ENCODE measurements at regions not wholly inside any gene's neighbourhood (a gene's known extent, or its start where the extent isn't known, plus 50 kb on each side); places are given as distances from the start of the nearest gene placed in this dataset.

GRCh38 chr3:162206648-162207047, 710.0 kb downstream of the OTOL1 start:
- no peak for ATAC-seq
- H3K4me3 ChIP-seq = no peak overlapping the region
- CTCF ChIA-PET = no interaction called here
- POLR2A ChIA-PET = no interaction called here
- H3K9me3 ChIP-seq = no peaks in the 10 kb centered on the region
- no peak for TF ChIP-seq RAD21 (conservative IDR thresholded peaks at IDR 0.05 in 1 of 2, IDR thresholded peaks at IDR 0.05 in 1 of 2)
- TF ChIP-seq PHF8 (IDR thresholded peaks at IDR 0.05; ENCODE audit: borderline replicate concordance, low read depth) = no peak
- TF ChIP-seq TP53 (CRISPR knock-in tag; IDR thresholded peaks at IDR 0.05) = no peak
- TF ChIP-seq REST (IDR thresholded peaks at IDR 0.05) = no peak
- TF ChIP-seq CEBPB (IDR thresholded peaks at IDR 0.05) = no peak
- no peak for TF ChIP-seq NPAS2 (CRISPR knock-in tag; IDR thresholded peaks at IDR 0.05; ENCODE audit: borderline replicate concordance)
- no peak for TF ChIP-seq ZFP36 (IDR thresholded peaks at IDR 0.05; ENCODE audit: borderline replicate concordance, partially characterized antibody)
- H3K4me2 ChIP-seq = no peak overlapping the region
- no peaks in the 10 kb centered on the region for H3K4me1 ChIP-seq
- WGBS (ENCODE audit: missing lambda C conversion rate) = 61% methylated on average over 1 of the region's 1 CpG
- no peak overlapping the region for H3K27ac ChIP-seq
- no peak for FAIRE-seq
- DNase-seq (ENCODE audit: low read depth in 1 of 2, low spot score in 1 of 2) = no peak

- FAIRE-seq (no peak), DNase-seq (ENCODE audit: low read depth in 1 of 2, low spot score in 1 of 2) (no peak), ATAC-seq (no peak)
- TF ChIP-seq POLR2AphosphoS2 (conservative IDR thresholded peaks at IDR 0.05; ENCODE audit: low read length) (no peak), JUN (IDR thresholded peaks at IDR 0.05) (no peak), KDM1A (IDR thresholded peaks at IDR 0.05; ENCODE audit: low read depth) (no peak), BCL3 (IDR thresholded peaks at IDR 0.05) (no peak), CTCF (IDR thresholded peaks at IDR 0.05) (no peak), CEBPB (IDR thresholded peaks at IDR 0.05) (no peak), HOXB5 (CRISPR knock-in tag; IDR thresholded peaks at IDR 0.05) (no peak), RCOR1 (IDR thresholded peaks at IDR 0.05; ENCODE audit: low read depth, low read length) (no peak), TP53 (CRISPR knock-in tag; IDR thresholded peaks at IDR 0.05) (no peak), ELK1 (IDR thresholded peaks at IDR 0.05; ENCODE audit: low read depth, low read length) (no peak), RARB (CRISPR knock-in tag; IDR thresholded peaks at IDR 0.05) (no peak), EP300 (IDR thresholded peaks at IDR 0.05) (no peak), CBX8 (IDR thresholded peaks at IDR 0.05) (no peak), HES2 (IDR thresholded peaks at IDR 0.05) (no peak), RFX5 (IDR thresholded peaks at IDR 0.05) (no peak), MAFK (IDR thresholded peaks at IDR 0.05; ENCODE audit: partially characterized antibody) (no peak)
- no peaks in the 10 kb centered on the region for H3K4me1 ChIP-seq
- no peaks in the 10 kb centered on the region for H3K9me3 ChIP-seq
- no peak overlapping the region for H3K4me3 ChIP-seq
- no peak overlapping the region for H3K27ac ChIP-seq
- ChIA-PET CTCF (no interaction called here), POLR2A (no interaction called here)
- no peak overlapping the region for H3K4me2 ChIP-seq
Measured at GRCh38 chr3:162211470-162211869, 714.9 kb downstream of the OTOL1 start.

Data from A549 (cell line).